Tibial nerve (tissue), 4 donors: ENCODE measurements at regions not wholly inside any gene's neighbourhood (a gene's known extent, or its start where the extent isn't known, plus 50 kb on each side); places are given as distances from the start of the nearest gene placed in this dataset.

Experiments
- CTCF ChIP-seq, 5 experiments: fragments of 200-600 bp in 3 of 5; fragments of 450-650 bp in 2 of 5; sonication (generic) in 3 of 5; IDR thresholded peaks; one replicate each; pipeline ENCODE4 v1.5.1; 2016 to 2019; ENCODE audit warnings: antibody characterized with exemption in 5 of 5, mild to moderate bottlenecking in 3 of 5, moderate library complexity in 2 of 5
- EP300 ChIP-seq, 2 donors: sonication (generic); formaldehyde crosslinking; IDR thresholded peaks; one replicate each; pipeline ENCODE4 v1.6.1; 2017; ENCODE audit warnings: antibody characterized with exemption in 2 of 2, mild to moderate bottlenecking in 1 of 2
- POLR2A ChIP-seq, 2 donors: fragments of 450-650 bp; IDR thresholded peaks; one replicate each; pipeline ENCODE4 v1.6.1; 2017; ENCODE audit warnings: antibody characterized with exemption in 2 of 2, mild to moderate bottlenecking in 2 of 2, moderate library complexity in 2 of 2

GRCh38 chr3:137687181-137687879, 76.8 kb upstream of the SOX14 start:
- TF ChIP-seq CTCF (IDR thresholded peaks at IDR 0.05) (no peak), EP300 (IDR thresholded peaks at IDR 0.05) (no peak), POLR2A (IDR thresholded peaks at IDR 0.05) (no peak)
